Activated T-helper 2 cell treated with anti-CD3 and anti-CD28 coated beads, Interferon-gamma antibody, Interleukin-2, Interleukin-4, amounts not matched to agents 10 μg/mL and 5 μg/mL and 100 μg/mL, durations not matched to agents 14 hours and 24 hours and 36 hours (primary cell): ENCODE measurements at regions not wholly inside any gene's neighbourhood (a gene's known extent, or its start where the extent isn't known, plus 50 kb on each side); places are given as distances from the start of the nearest gene placed in this dataset.

Experiments
- DNase-seq: peaks from one replicate; pipeline ENCODE4 v3.0.0; 2021; ENCODE audit warnings: low spot score
- H3K27ac Mint-ChIP-seq: one replicate; pipeline ENCODE4 v1.8.0; 2021; ENCODE audit warnings: mixed read lengths
- H3K27me3 Mint-ChIP-seq: one replicate; pipeline ENCODE4 v1.8.0; 2021; ENCODE audit warnings: low read depth, mixed read lengths
- H3K36me3 Mint-ChIP-seq: one replicate; pipeline ENCODE4 v1.8.0; 2021; ENCODE audit warnings: low read depth, mixed read lengths
- H3K4me1 Mint-ChIP-seq: one replicate; pipeline ENCODE4 v1.8.0; 2021; ENCODE audit warnings: low read depth, mixed read lengths
- H3K4me3 Mint-ChIP-seq: one replicate; pipeline ENCODE4 v1.8.0; 2021; ENCODE audit warnings: low read depth, mild to moderate bottlenecking, moderate library complexity, mixed read lengths
- H3K9me3 Mint-ChIP-seq: one replicate; pipeline ENCODE4 v1.8.0; 2021; ENCODE audit warnings: mixed read lengths
- intact Hi-C: fragments of 100-400 bp; cut with micrococcal nuclease; formaldehyde crosslinking; loops from one replicate; pipeline ENCODE4 v1.15.1; 2023

- Mint-ChIP-seq H3K4me3 (no peak overlapping the region), H3K36me3 (no peaks in the 10 kb centered on the region), H3K27me3 (no peaks in the 10 kb centered on the region), H3K27ac (no peak overlapping the region), H3K4me1 (peaks cover 2% of the 10 kb centered on the region), H3K9me3 (no peaks in the 10 kb centered on the region)
- intact Hi-C loops = no loop called here
- DNase-seq = no peak
These were observed 504.2 kb downstream of the EIPR1 start for GRCh38 chr2:2873450-2873811.

GRCh38 chr2:2872713-2873449 lies 504.7 kb downstream of the EIPR1 start:
- H3K4me1 Mint-ChIP-seq = peaks cover 2% of the 10 kb centered on the region
- intact Hi-C loops = no loop called here
- H3K27me3 Mint-ChIP-seq = no peaks in the 10 kb centered on the region
- H3K4me3 Mint-ChIP-seq = no peak overlapping the region
- DNase-seq = no peak
- no peak overlapping the region for H3K27ac Mint-ChIP-seq
- H3K36me3 Mint-ChIP-seq = no peaks in the 10 kb centered on the region
- H3K9me3 Mint-ChIP-seq = no peaks in the 10 kb centered on the region

GRCh38 chr2:2872309-2872617 lies 505.4 kb downstream of the EIPR1 start:
- no peak overlapping the region for H3K27ac Mint-ChIP-seq
- H3K4me1 Mint-ChIP-seq = peaks cover 2% of the 10 kb centered on the region
- H3K9me3 Mint-ChIP-seq = no peaks in the 10 kb centered on the region
- no peak overlapping the region for H3K4me3 Mint-ChIP-seq
- H3K36me3 Mint-ChIP-seq = no peaks in the 10 kb centered on the region
- intact Hi-C loops = no loop called here
- no peak for DNase-seq
- H3K27me3 Mint-ChIP-seq = no peaks in the 10 kb centered on the region

GRCh38 chr2:2871480-2872308 lies 505.9 kb downstream of the EIPR1 start:
- Mint-ChIP-seq H3K27me3 (no peaks in the 10 kb centered on the region), H3K4me1 (peaks cover 2% of the 10 kb centered on the region), H3K36me3 (no peaks in the 10 kb centered on the region), H3K27ac (no peak overlapping the region), H3K4me3 (no peak overlapping the region), H3K9me3 (no peaks in the 10 kb centered on the region)
- no peak for DNase-seq
- intact Hi-C loops = no loop called here

- peaks cover 2% of the 10 kb centered on the region for H3K4me1 Mint-ChIP-seq
- no peak overlapping the region for H3K4me3 Mint-ChIP-seq
- no peaks in the 10 kb centered on the region for H3K36me3 Mint-ChIP-seq
- no peak for DNase-seq
- intact Hi-C loops = no loop called here
- no peaks in the 10 kb centered on the region for H3K27me3 Mint-ChIP-seq
- no peak overlapping the region for H3K27ac Mint-ChIP-seq
- no peaks in the 10 kb centered on the region for H3K9me3 Mint-ChIP-seq
These were observed 507.5 kb downstream of the EIPR1 start for GRCh38 chr2:2870106-2870505.

GRCh38 chr2:2869553-2869952 lies 508.1 kb downstream of the EIPR1 start:
- intact Hi-C loops = no loop called here
- Mint-ChIP-seq H3K9me3 (no peaks in the 10 kb centered on the region), H3K27me3 (no peaks in the 10 kb centered on the region), H3K4me3 (no peak overlapping the region), H3K27ac (no peak overlapping the region), H3K4me1 (peaks cover 2% of the 10 kb centered on the region), H3K36me3 (no peaks in the 10 kb centered on the region)
- DNase-seq = no peak

GRCh38 chr2:2868085-2868484 lies 509.5 kb downstream of the EIPR1 start:
- intact Hi-C loops = no loop called here
- H3K27ac Mint-ChIP-seq = no peak overlapping the region
- no peaks in the 10 kb centered on the region for H3K36me3 Mint-ChIP-seq
- no peak for DNase-seq
- no peak overlapping the region for H3K4me3 Mint-ChIP-seq
- peaks cover 2% of the 10 kb centered on the region for H3K4me1 Mint-ChIP-seq
- H3K9me3 Mint-ChIP-seq = no peaks in the 10 kb centered on the region
- H3K27me3 Mint-ChIP-seq = no peaks in the 10 kb centered on the region

- H3K9me3 Mint-ChIP-seq = no peaks in the 10 kb centered on the region
- H3K36me3 Mint-ChIP-seq = no peaks in the 10 kb centered on the region
- no peak overlapping the region for H3K4me3 Mint-ChIP-seq
- H3K27ac Mint-ChIP-seq = no peak overlapping the region
- intact Hi-C loops = no loop called here
- no peaks in the 10 kb centered on the region for H3K4me1 Mint-ChIP-seq
- DNase-seq = no peak
- no peaks in the 10 kb centered on the region for H3K27me3 Mint-ChIP-seq
These were observed 510.1 kb downstream of the EIPR1 start for GRCh38 chr2:2867397-2867979.

- H3K4me1 Mint-ChIP-seq = no peaks in the 10 kb centered on the region
- H3K4me3 Mint-ChIP-seq = no peak overlapping the region
- intact Hi-C loops = no loop called here
These were observed 511.2 kb downstream of the EIPR1 start for GRCh38 chr2:2866459-2866858.

GRCh38 chr2:2862386-2862785 lies 515.2 kb downstream of the EIPR1 start:
- Mint-ChIP-seq H3K27me3 (no peaks in the 10 kb centered on the region), H3K9me3 (no peaks in the 10 kb centered on the region), H3K27ac (no peak overlapping the region), H3K36me3 (no peaks in the 10 kb centered on the region), H3K4me3 (no peak overlapping the region), H3K4me1 (no peaks in the 10 kb centered on the region)
- no peak for DNase-seq
- intact Hi-C loops = no loop called here

More at GRCh38 chr2:2866459-2866858, 511.2 kb downstream of the EIPR1 start:
- no peak for DNase-seq
- no peaks in the 10 kb centered on the region for H3K36me3 Mint-ChIP-seq
- no peaks in the 10 kb centered on the region for H3K27me3 Mint-ChIP-seq
- no peak overlapping the region for H3K27ac Mint-ChIP-seq
- no peaks in the 10 kb centered on the region for H3K9me3 Mint-ChIP-seq

GRCh38 chr2:2861666-2862240 lies 515.9 kb downstream of the EIPR1 start:
- intact Hi-C loops = no loop called here
- Mint-ChIP-seq H3K36me3 (no peaks in the 10 kb centered on the region), H3K4me1 (no peaks in the 10 kb centered on the region), H3K27me3 (no peaks in the 10 kb centered on the region), H3K4me3 (no peak overlapping the region), H3K9me3 (no peaks in the 10 kb centered on the region), H3K27ac (no peak overlapping the region)
- DNase-seq = no peak

- intact Hi-C loops = no loop called here
- Mint-ChIP-seq H3K9me3 (no peaks in the 10 kb centered on the region), H3K36me3 (no peaks in the 10 kb centered on the region), H3K4me1 (no peaks in the 10 kb centered on the region), H3K27me3 (no peaks in the 10 kb centered on the region), H3K27ac (no peak overlapping the region), H3K4me3 (no peak overlapping the region)
- no peak for DNase-seq
These were observed 516.9 kb downstream of the EIPR1 start for GRCh38 chr2:2860589-2861300.
